ENCODE measurements at regions not wholly inside any gene's neighbourhood (a gene's known extent, or its start where the extent isn't known, plus 50 kb on each side); places are given as distances from the start of the nearest gene placed in this dataset.

DNA sequence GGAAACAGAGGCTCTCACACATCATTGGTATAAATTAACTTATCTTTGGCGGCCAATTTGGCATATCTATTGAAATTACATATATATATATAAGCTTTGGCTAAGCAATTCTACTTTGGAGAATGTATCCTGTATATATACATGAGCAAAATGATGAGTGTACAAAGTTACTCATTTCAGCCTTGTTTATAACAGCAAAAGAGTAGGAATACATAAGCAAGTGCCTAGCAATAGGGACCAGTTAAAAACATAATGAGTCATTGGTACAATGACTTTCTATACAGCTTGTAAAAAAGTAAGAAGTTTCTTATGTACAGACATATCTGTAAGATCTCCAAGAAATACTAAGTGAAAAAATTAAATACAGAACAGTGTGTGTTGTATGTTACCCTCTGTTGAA, 190.8 kb downstream of the LTN1 start:
- TF ChIP-seq, protein P1, sequence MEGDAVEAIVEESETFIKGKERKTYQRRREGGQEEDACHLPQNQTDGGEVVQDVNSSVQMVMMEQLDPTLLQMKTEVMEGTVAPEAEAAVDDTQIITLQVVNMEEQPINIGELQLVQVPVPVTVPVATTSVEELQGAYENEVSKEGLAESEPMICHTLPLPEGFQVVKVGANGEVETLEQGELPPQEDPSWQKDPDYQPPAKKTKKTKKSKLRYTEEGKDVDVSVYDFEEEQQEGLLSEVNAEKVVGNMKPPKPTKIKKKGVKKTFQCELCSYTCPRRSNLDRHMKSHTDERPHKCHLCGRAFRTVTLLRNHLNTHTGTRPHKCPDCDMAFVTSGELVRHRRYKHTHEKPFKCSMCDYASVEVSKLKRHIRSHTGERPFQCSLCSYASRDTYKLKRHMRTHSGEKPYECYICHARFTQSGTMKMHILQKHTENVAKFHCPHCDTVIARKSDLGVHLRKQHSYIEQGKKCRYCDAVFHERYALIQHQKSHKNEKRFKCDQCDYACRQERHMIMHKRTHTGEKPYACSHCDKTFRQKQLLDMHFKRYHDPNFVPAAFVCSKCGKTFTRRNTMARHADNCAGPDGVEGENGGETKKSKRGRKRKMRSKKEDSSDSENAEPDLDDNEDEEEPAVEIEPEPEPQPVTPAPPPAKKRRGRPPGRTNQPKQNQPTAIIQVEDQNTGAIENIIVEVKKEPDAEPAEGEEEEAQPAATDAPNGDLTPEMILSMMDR (IDR thresholded peaks at IDR 0.05) = no peak
- TF ChIP-seq POLR2AphosphoS5 (IDR thresholded peaks at IDR 0.05) (no peak), POLR2A (IDR thresholded peaks at IDR 0.05) (no peak), EP300 (IDR thresholded peaks at IDR 0.05) (no peak)
